WTC11 (cell line): ENCODE measurements at regions not wholly inside any gene's neighbourhood (a gene's known extent, or its start where the extent isn't known, plus 50 kb on each side); places are given as distances from the start of the nearest gene placed in this dataset.

Source experiments
- TF ChIP-seq, protein P1 (sequence below): sonication (generic); formaldehyde crosslinking; IDR thresholded peaks from 2 replicates; pipeline ENCODE4 v1.8.1; 2023; ENCODE audit warnings: mild to moderate bottlenecking, missing genetic modification reagents, moderate library complexity
- TF ChIP-seq, protein P2 (sequence below): fragments of 200-600 bp; IDR thresholded peaks from 2 replicates; pipeline ENCODE4 v1.8.0; 2022; ENCODE audit warnings: antibody characterized with exemption

DNA sequence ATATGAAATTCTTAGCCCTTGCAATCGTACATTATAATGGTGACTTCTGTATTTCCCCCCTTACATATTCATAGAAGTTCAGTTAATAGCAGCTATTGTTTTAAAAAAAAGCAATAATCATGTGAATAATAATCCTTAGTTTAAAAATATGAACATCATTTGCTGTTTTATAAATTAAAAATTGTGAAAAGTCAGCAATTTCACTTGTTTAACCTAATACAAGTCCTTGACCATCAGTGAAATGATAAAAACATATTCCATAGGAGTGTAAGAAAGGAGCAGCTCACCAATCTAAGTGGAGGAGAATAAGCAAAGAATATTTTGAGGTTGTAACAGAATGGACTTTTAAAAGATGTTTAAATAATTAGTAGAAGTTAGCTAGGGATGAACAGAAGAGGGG is 650.2 kb downstream of the SUCLG1 start:
- TF ChIP-seq, protein P1, sequence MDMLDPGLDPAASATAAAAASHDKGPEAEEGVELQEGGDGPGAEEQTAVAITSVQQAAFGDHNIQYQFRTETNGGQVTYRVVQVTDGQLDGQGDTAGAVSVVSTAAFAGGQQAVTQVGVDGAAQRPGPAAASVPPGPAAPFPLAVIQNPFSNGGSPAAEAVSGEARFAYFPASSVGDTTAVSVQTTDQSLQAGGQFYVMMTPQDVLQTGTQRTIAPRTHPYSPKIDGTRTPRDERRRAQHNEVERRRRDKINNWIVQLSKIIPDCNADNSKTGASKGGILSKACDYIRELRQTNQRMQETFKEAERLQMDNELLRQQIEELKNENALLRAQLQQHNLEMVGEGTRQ (CRISPR knock-in tag), result no peak
- TF ChIP-seq, protein P2, sequence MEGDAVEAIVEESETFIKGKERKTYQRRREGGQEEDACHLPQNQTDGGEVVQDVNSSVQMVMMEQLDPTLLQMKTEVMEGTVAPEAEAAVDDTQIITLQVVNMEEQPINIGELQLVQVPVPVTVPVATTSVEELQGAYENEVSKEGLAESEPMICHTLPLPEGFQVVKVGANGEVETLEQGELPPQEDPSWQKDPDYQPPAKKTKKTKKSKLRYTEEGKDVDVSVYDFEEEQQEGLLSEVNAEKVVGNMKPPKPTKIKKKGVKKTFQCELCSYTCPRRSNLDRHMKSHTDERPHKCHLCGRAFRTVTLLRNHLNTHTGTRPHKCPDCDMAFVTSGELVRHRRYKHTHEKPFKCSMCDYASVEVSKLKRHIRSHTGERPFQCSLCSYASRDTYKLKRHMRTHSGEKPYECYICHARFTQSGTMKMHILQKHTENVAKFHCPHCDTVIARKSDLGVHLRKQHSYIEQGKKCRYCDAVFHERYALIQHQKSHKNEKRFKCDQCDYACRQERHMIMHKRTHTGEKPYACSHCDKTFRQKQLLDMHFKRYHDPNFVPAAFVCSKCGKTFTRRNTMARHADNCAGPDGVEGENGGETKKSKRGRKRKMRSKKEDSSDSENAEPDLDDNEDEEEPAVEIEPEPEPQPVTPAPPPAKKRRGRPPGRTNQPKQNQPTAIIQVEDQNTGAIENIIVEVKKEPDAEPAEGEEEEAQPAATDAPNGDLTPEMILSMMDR, result no peak
